Esophagus muscularis mucosa (tissue), 4 donors: ENCODE measurements at regions not wholly inside any gene's neighbourhood (a gene's known extent, or its start where the extent isn't known, plus 50 kb on each side); places are given as distances from the start of the nearest gene placed in this dataset.

Source experiments
- DNase-seq: peaks from one replicate; pipeline ENCODE4 v3.0.0-alpha.2; 2017; ENCODE audit errors: extremely low spot score
- H3K27ac ChIP-seq, 4 donors: fragments of 200-600 bp; sonication (generic); replicated peaks in 1 of 4; 1 replicate in 3 of 4; 2 replicates in 1 of 4; pipeline ENCODE4 v1.5.1; 2016 to 2019; ENCODE audit warnings: mild to moderate bottlenecking in 1 of 4
- H3K27me3 ChIP-seq, 4 donors: fragments of 200-600 bp; sonication (generic); one replicate each; pipeline versions ENCODE4 v1.5.1 to v1.6.0; 2016 to 2019
- H3K36me3 ChIP-seq, 4 donors: fragments of 200-600 bp; sonication (generic); one replicate each; pipeline ENCODE4 v1.5.1; 2016 to 2019
- H3K4me1 ChIP-seq, 4 donors: fragments of 200-600 bp; sonication (generic); one replicate each; pipeline ENCODE4 v1.5.1; 2016 to 2019
- H3K4me3 ChIP-seq, 4 donors: fragments of 200-600 bp; sonication (generic); 1 replicate in 2 of 4; 2 replicates in 2 of 4; pipeline ENCODE4 v1.5.1; 2016 to 2019; ENCODE audit warnings: mild to moderate bottlenecking in 4 of 4, moderate library complexity in 1 of 4
- H3K9me3 ChIP-seq, 4 donors: fragments of 200-600 bp; sonication (generic); 1 replicate in 3 of 4; 2 replicates in 1 of 4; pipeline ENCODE4 v1.5.1; 2016 to 2019
- CTCF ChIP-seq, 3 experiments: fragments of 200-600 bp in 2 of 3; fragments of 450-650 bp in 1 of 3; sonication (generic) in 2 of 3; IDR thresholded peaks; one replicate each; pipeline ENCODE4 v1.5.1; 2017 to 2019; ENCODE audit warnings: antibody characterized with exemption in 3 of 3, mild to moderate bottlenecking in 2 of 3, moderate library complexity in 1 of 3
- EP300 ChIP-seq: sonication (generic); formaldehyde crosslinking; IDR thresholded peaks from one replicate; pipeline ENCODE4 v1.6.1; 2017; ENCODE audit warnings: antibody characterized with exemption
- POLR2A ChIP-seq: fragments of 450-650 bp; IDR thresholded peaks from one replicate; pipeline ENCODE4 v1.6.1; 2017; ENCODE audit warnings: antibody characterized with exemption, moderate library complexity, mild to moderate bottlenecking, low read depth
- POLR2AphosphoS5 ChIP-seq, 2 donors: sonication (generic); formaldehyde crosslinking; IDR thresholded peaks; one replicate each; pipeline ENCODE4 v1.6.1; 2017; ENCODE audit warnings: antibody characterized with exemption in 2 of 2
- WGBS: methylation state at CpG from one replicate; pipeline ENCODE4 v1.1.5; 2018; 5-methylcytosine and 5-hydroxymethylcytosine counted together
- intact Hi-C: fragments of 100-400 bp; cut with DNase I; formaldehyde crosslinking; loops from one replicate; pipeline ENCODE4 v1.15.1; 2023

- 86% methylated on average over 12 of the region's 12 CpGs for WGBS
- H3K4me3 ChIP-seq: no peak overlapping the region
- intact Hi-C loops: no loop called here
- H3K27ac ChIP-seq: peak overlapping the region in 2 of 4 donors; percentile 49 to 52
- H3K4me1 ChIP-seq: peaks cover 23 to 54% (median 33%) of the 10 kb centered on the region in 4 donors
- H3K9me3 ChIP-seq: no peaks in the 10 kb centered on the region
- no peak for TF ChIP-seq POLR2AphosphoS5 (IDR thresholded peaks at IDR 0.05)
- no peak for TF ChIP-seq EP300
- TF ChIP-seq POLR2A: no peak
- no peak for TF ChIP-seq CTCF (IDR thresholded peaks at IDR 0.05)
- H3K36me3 ChIP-seq: no peaks in the 10 kb centered on the region
- H3K27me3 ChIP-seq: no peaks in the 10 kb centered on the region
- DNase-seq: no peak
Observed at GRCh38 chr1:58882322-58882948, 98.6 kb upstream of the JUN start.

DNA sequence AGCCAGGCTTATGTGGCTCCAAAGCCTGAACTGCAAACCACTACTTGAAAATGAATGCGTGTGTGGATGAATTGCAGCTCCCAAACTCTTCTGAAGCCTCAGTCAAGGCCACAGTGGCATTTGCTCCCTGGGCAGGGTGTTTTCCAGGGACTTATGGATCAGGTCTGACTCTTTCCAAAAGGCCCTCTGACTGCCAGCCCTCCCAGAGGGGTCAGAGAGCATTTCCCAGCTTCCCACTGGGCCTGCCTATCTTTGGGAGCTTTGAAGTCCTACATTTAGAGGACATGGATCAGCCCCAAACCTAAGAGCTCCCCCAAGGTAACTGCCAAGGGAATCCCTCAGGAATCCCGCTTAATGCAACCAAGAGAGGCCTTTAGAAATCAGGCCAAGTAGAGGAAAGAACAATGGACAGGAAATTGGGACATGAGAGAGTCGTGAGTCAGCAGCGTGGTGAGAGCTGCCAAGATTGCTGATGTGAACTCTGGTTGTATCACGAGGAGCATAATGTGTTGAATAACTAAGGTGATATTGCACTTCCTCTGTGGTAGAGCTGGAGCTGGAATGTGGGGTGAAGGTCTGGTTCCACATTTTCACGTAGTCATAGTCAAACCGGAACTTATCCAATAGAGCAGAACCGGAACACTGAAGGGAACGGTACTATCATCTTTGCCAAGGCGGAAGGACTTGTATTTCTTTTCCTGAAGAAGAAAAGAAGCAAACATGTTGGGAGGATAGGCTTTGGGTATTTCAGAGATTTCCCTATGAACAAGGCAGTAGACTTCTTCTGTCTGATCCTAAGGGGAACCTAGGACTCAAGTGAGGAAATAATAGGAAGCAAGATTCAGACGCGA, 99.4 kb upstream of the JUN start:
- peak overlapping the region; percentile 49 to 63 (median 54) for H3K27ac ChIP-seq
- TF ChIP-seq POLR2AphosphoS5 (IDR thresholded peaks at IDR 0.05) (peak; percentile 62 to 76), POLR2A (no peak)
- no peak for DNase-seq
- no peaks in the 10 kb centered on the region for H3K27me3 ChIP-seq
- H3K36me3 ChIP-seq: no peaks in the 10 kb centered on the region
- 58% methylated on average over 12 of the region's 12 CpGs for WGBS
- H3K4me1 ChIP-seq: peaks cover 26 to 60% (median 36%) of the 10 kb centered on the region in 4 donors
- H3K4me3 ChIP-seq: no peak overlapping the region
- no peaks in the 10 kb centered on the region for H3K9me3 ChIP-seq
- intact Hi-C loops: no loop called here

DNA sequence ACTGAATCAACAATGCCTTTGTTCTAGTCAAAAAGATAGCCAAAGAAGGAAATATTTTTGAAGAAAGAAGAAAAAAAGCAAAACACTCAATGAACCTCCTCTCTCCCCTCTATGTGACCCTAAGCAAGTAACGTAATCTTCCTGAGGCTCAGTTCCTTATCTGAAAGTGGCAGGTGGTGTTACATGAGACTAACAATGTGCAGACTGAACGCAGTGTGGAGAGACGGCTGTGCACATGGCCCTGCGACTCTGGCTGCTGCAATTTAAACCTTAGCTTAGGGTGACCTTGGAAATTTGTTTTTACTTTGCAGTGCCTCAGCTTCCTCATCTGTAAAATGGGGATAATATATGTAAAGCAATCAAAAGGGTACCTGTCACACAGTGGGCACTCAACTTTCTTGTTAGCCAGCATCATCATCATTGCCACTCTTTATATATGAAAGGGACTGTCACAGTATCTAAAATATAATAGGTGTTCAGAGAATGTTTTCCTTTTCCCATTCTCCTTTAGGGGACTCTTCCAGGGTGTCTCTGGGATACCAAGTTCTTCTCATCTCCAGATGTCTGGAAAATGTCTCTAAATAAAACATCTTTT, 100.1 kb upstream of the JUN start:
- no peak for TF ChIP-seq EP300
- TF ChIP-seq POLR2AphosphoS5 (IDR thresholded peaks at IDR 0.05): no peak
- TF ChIP-seq CTCF (IDR thresholded peaks at IDR 0.05): no peak
- no peak for TF ChIP-seq POLR2A
- no peaks in the 10 kb centered on the region for H3K36me3 ChIP-seq
- no peaks in the 10 kb centered on the region for H3K27me3 ChIP-seq
- no peak overlapping the region for H3K4me3 ChIP-seq
- H3K27ac ChIP-seq: peak overlapping the region; percentile 26 to 63 (median 54)
- intact Hi-C loops: no loop called here
- peaks cover 29 to 63% (median 36%) of the 10 kb centered on the region in 4 donors for H3K4me1 ChIP-seq
- WGBS: 65% methylated on average over 4 of the region's 4 CpGs
- no peak for DNase-seq
- H3K9me3 ChIP-seq: no peaks in the 10 kb centered on the region

- Histone ChIP-seq H3K9me3 (no peaks in the 10 kb centered on the region), H3K27ac (peak overlapping the region in 3 of 4 donors; percentile 28 to 55 (median 29)), H3K4me3 (no peak overlapping the region), H3K4me1 (peaks cover 29 to 69% (median 36%) of the 10 kb centered on the region in 4 donors), H3K36me3 (no peaks in the 10 kb centered on the region), H3K27me3 (no peaks in the 10 kb centered on the region)
- intact Hi-C loops: no loop called here
- no peak for DNase-seq
- WGBS: 63% methylated on average over 5 of the region's 8 CpGs
- TF ChIP-seq CTCF (IDR thresholded peaks at IDR 0.05) (no peak), EP300 (no peak), POLR2AphosphoS5 (IDR thresholded peaks at IDR 0.05) (no peak)
Observed at GRCh38 chr1:58884706-58885661, 101.1 kb upstream of the JUN start.
